ENCODE measurements at regions not wholly inside any gene's neighbourhood (a gene's known extent, or its start where the extent isn't known, plus 50 kb on each side); places are given as distances from the start of the nearest gene placed in this dataset.

DNA sequence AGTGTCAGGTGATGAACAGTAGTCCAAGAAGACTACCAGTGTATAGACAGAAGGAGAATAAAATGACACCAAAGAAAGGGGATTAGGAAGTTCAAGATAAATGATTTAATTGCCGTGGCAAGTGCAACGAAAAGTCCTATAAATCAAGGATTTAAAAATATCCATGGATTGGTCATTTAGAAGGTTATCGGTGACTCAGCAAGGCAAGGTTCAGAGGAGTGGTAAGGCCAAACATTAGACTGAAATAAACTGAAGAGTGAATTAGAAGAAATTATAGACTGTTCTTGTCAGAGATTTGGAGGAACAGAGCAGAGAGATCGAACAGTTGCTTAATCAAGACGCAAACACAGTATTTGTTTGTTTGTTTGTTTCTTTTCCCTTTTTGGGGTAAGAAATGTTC is 211.9 kb upstream of the KCNMB2 start:
- Histone ChIP-seq H3K27me3 (replicated peaks; ENCODE audit: insufficient read depth, low read length) (no peaks in the 10 kb centered on the region), H3K9me3 (replicated peaks; ENCODE audit: insufficient read depth, low read length) (no peaks in the 10 kb centered on the region), H3K27ac (ENCODE audit: low read length) (no peak overlapping the region), H3F3A (ENCODE audit: insufficient read depth, low read length) (no peaks in the 10 kb centered on the region), H3K79me2 (ENCODE audit: low read length) (no peaks in the 10 kb centered on the region), H3K4me3 (ENCODE audit: low read length) (no peak overlapping the region), H4K20me1 (ENCODE audit: insufficient read depth, low read length) (no peaks in the 10 kb centered on the region), H3K9ac (ENCODE audit: low read length) (no peak overlapping the region), H3K9me2 (replicated peaks; ENCODE audit: insufficient read depth, low read length) (no peaks in the 10 kb centered on the region), H2AFZ (ENCODE audit: low read length) (no peak overlapping the region), H3K4me1 (ENCODE audit: low read length) (peaks cover 32% of the 10 kb centered on the region), H3K4me2 (ENCODE audit: low read depth, low read length) (no peak overlapping the region), H3K36me3 (replicated peaks; ENCODE audit: insufficient read depth, low read length) (no peaks in the 10 kb centered on the region)
- no peak for DNase-seq
- TF ChIP-seq EZH2 (optimal IDR thresholded peaks at IDR 0.05; ENCODE audit: low read depth, low read length) (no peak), EZH2phosphoT487 (IDR thresholded peaks at IDR 0.05; ENCODE audit: low read length) (no peak)
- TF ChIP-seq, protein P1, sequence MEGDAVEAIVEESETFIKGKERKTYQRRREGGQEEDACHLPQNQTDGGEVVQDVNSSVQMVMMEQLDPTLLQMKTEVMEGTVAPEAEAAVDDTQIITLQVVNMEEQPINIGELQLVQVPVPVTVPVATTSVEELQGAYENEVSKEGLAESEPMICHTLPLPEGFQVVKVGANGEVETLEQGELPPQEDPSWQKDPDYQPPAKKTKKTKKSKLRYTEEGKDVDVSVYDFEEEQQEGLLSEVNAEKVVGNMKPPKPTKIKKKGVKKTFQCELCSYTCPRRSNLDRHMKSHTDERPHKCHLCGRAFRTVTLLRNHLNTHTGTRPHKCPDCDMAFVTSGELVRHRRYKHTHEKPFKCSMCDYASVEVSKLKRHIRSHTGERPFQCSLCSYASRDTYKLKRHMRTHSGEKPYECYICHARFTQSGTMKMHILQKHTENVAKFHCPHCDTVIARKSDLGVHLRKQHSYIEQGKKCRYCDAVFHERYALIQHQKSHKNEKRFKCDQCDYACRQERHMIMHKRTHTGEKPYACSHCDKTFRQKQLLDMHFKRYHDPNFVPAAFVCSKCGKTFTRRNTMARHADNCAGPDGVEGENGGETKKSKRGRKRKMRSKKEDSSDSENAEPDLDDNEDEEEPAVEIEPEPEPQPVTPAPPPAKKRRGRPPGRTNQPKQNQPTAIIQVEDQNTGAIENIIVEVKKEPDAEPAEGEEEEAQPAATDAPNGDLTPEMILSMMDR (IDR thresholded peaks at IDR 0.05; ENCODE audit: low read length) = no peak

DNA sequence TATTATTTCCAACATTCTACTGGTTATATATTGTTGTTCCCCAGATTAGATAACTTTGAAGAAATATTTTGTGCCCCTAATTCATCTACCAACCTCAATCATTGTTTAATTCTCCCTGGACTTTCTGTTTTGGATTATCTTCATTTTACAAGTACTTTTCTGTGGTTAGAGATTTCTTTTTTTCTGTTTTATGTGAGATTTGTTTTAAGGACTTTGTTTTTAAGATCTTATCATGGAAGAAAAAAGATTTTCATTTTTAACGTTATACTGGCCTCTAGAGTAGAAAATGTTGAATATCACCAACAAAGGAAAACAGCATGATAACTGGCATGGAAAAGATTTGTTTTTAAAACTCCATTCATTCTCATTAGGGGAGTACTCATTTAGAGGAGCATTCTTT is 210.9 kb upstream of the KCNMB2 start:
- no peaks in the 10 kb centered on the region for H3F3A ChIP-seq (ENCODE audit: insufficient read depth, low read length)
- peaks cover 29% of the 10 kb centered on the region for H3K4me1 ChIP-seq (ENCODE audit: low read length)
- no peaks in the 10 kb centered on the region for H3K9me2 ChIP-seq (replicated peaks; ENCODE audit: insufficient read depth, low read length)
- H3K9ac ChIP-seq (ENCODE audit: low read length) = no peak overlapping the region
- H4K20me1 ChIP-seq (ENCODE audit: insufficient read depth, low read length) = no peaks in the 10 kb centered on the region
- no peaks in the 10 kb centered on the region for H3K36me3 ChIP-seq (replicated peaks; ENCODE audit: insufficient read depth, low read length)
- no peak overlapping the region for H3K4me3 ChIP-seq (ENCODE audit: low read length)
- no peak overlapping the region for H2AFZ ChIP-seq (ENCODE audit: low read length)
- no peak overlapping the region for H3K4me2 ChIP-seq (ENCODE audit: low read depth, low read length)
- TF ChIP-seq EZH2phosphoT487 (IDR thresholded peaks at IDR 0.05; ENCODE audit: low read length) (no peak), EZH2 (optimal IDR thresholded peaks at IDR 0.05; ENCODE audit: low read depth, low read length) (no peak)
- TF ChIP-seq, protein P1 (IDR thresholded peaks at IDR 0.05; ENCODE audit: low read length) = peak; percentile 44
- no peaks in the 10 kb centered on the region for H3K27me3 ChIP-seq (replicated peaks; ENCODE audit: insufficient read depth, low read length)
- H3K9me3 ChIP-seq (replicated peaks; ENCODE audit: insufficient read depth, low read length) = no peaks in the 10 kb centered on the region
- no peaks in the 10 kb centered on the region for H3K79me2 ChIP-seq (ENCODE audit: low read length)
- H3K27ac ChIP-seq (ENCODE audit: low read length) = no peak overlapping the region
- DNase-seq = peak; percentile 28

DNA sequence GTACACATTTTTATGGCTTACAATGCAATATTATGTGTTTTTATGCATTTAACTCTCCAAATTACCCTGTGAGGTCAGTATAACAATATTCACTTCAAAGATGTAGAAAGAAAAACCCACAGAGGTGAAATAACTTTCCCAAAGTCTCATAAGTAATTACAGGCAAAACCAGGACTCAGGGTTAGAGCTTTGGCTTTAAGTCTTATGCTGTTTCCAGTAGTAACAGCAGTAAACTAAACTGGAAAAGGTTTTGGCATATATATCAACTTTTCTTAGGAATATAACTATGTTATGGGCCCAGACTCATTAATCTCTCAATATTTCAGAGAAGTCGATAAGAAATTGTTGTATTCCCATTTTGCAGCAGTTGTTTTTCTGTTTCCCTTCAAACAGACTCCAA is 206.3 kb upstream of the KCNMB2 start:
- DNase-seq = no peak
- Histone ChIP-seq H4K20me1 (ENCODE audit: insufficient read depth, low read length) (no peaks in the 10 kb centered on the region), H3K36me3 (replicated peaks; ENCODE audit: insufficient read depth, low read length) (no peaks in the 10 kb centered on the region), H3K27ac (ENCODE audit: low read length) (no peak overlapping the region), H3K9me3 (replicated peaks; ENCODE audit: insufficient read depth, low read length) (no peaks in the 10 kb centered on the region), H3K9me2 (replicated peaks; ENCODE audit: insufficient read depth, low read length) (no peaks in the 10 kb centered on the region), H3K9ac (ENCODE audit: low read length) (no peak overlapping the region), H3K4me1 (ENCODE audit: low read length) (peaks cover 18% of the 10 kb centered on the region), H3K4me3 (ENCODE audit: low read length) (no peak overlapping the region), H3K4me2 (ENCODE audit: low read depth, low read length) (no peak overlapping the region), H3K27me3 (replicated peaks; ENCODE audit: insufficient read depth, low read length) (no peaks in the 10 kb centered on the region), H3K79me2 (ENCODE audit: low read length) (no peaks in the 10 kb centered on the region), H2AFZ (ENCODE audit: low read length) (no peak overlapping the region), H3F3A (ENCODE audit: insufficient read depth, low read length) (no peaks in the 10 kb centered on the region)
- TF ChIP-seq EZH2phosphoT487 (IDR thresholded peaks at IDR 0.05; ENCODE audit: low read length) = no peak
- TF ChIP-seq EZH2 (optimal IDR thresholded peaks at IDR 0.05; ENCODE audit: low read depth, low read length) = no peak
- TF ChIP-seq, protein P1 (IDR thresholded peaks at IDR 0.05; ENCODE audit: low read length) = no peak

Data from MM.1S (cell line).